PC-9 (cell line): ENCODE measurements at regions not wholly inside any gene's neighbourhood (a gene's known extent, or its start where the extent isn't known, plus 50 kb on each side); places are given as distances from the start of the nearest gene placed in this dataset.

ENCODE experiments used
- CTCF ChIP-seq: fragments of 200-600 bp; sonication (generic); conservative IDR thresholded peaks from 2 replicates; pipeline ENCODE4 v1.6.1; 2017; ENCODE audit warnings: mixed run types, antibody characterized with exemption, mild to moderate bottlenecking, moderate library complexity
- EZH2 ChIP-seq: fragments of 200-600 bp; sonication (generic); IDR thresholded peaks from 2 replicates; pipeline ENCODE4 v1.8.0; 2017; ENCODE audit warnings: antibody characterized with exemption, low read depth

GRCh38 chr4:146098978-146099377, 76.5 kb upstream of the LSM6 start:
- TF ChIP-seq CTCF (no peak), EZH2 (no peak)
